HCT116 (cell line): ENCODE measurements at regions not wholly inside any gene's neighbourhood (a gene's known extent, or its start where the extent isn't known, plus 50 kb on each side); places are given as distances from the start of the nearest gene placed in this dataset.

Source experiments
- CTCF ChIP-seq, 3 experiments: fragments of 200-600 bp in 1 of 3; sonication (generic) in 1 of 3; IDR thresholded peaks in 2 of 3; conservative IDR thresholded peaks in 1 of 3; 2 replicates each; pipeline ENCODE4 v1.5.1; 2012 to 2017; ENCODE audit warnings: low read depth in 2 of 3, low read length in 2 of 3, antibody characterized with exemption in 1 of 3, borderline replicate concordance in 1 of 3, control low read depth in 1 of 3, mild to moderate bottlenecking in 1 of 3, mixed read lengths in 1 of 3, mixed run types in 1 of 3, moderate library complexity in 1 of 3; ENCODE audit not compliant: insufficient read depth in 1 of 3
- POLR2A ChIP-seq: IDR thresholded peaks from 2 replicates; pipeline ENCODE4 v1.7.0; 2011; ENCODE audit warnings: borderline replicate concordance; ENCODE audit not compliant: insufficient read depth, insufficient read length; ENCODE audit errors: extremely low read depth
- POLR2AphosphoS5 ChIP-seq: IDR thresholded peaks from 2 replicates; pipeline ENCODE4 v1.6.1; 2011; ENCODE audit warnings: mild to moderate bottlenecking, low read depth, low read length, moderate library complexity

GRCh38 chr1:99591886-99592285 is 54.0 kb upstream of the PALMD start:
- no peak for TF ChIP-seq POLR2AphosphoS5
- TF ChIP-seq CTCF (IDR thresholded peaks at IDR 0.05 in 2 of 3, conservative IDR thresholded peaks at IDR 0.05 in 1 of 3; ENCODE audit: borderline replicate concordance in 1 of 3, insufficient read depth in 1 of 3, low read depth in 2 of 3, low read length in 2 of 3), result no peak
- TF ChIP-seq POLR2A, result no peak
